ENCODE measurements at regions not wholly inside any gene's neighbourhood (a gene's known extent, or its start where the extent isn't known, plus 50 kb on each side); places are given as distances from the start of the nearest gene placed in this dataset.

GRCh38 chrX:40164751-40165150, 67.0 kb upstream of the BCOR start:
- ChIA-PET POLR2A (no interaction called here), CTCF (no interaction called here)

- ChIA-PET CTCF (interaction anchor here (2.3 kb wide), 1 partner anchor 11 kb away, joined by 7 read pairs; no protein-coding TSS in a partner anchor), POLR2A (no interaction called here)
These were observed 60.4 kb upstream of the BCOR start for GRCh38 chrX:40158036-40158706.

DNA sequence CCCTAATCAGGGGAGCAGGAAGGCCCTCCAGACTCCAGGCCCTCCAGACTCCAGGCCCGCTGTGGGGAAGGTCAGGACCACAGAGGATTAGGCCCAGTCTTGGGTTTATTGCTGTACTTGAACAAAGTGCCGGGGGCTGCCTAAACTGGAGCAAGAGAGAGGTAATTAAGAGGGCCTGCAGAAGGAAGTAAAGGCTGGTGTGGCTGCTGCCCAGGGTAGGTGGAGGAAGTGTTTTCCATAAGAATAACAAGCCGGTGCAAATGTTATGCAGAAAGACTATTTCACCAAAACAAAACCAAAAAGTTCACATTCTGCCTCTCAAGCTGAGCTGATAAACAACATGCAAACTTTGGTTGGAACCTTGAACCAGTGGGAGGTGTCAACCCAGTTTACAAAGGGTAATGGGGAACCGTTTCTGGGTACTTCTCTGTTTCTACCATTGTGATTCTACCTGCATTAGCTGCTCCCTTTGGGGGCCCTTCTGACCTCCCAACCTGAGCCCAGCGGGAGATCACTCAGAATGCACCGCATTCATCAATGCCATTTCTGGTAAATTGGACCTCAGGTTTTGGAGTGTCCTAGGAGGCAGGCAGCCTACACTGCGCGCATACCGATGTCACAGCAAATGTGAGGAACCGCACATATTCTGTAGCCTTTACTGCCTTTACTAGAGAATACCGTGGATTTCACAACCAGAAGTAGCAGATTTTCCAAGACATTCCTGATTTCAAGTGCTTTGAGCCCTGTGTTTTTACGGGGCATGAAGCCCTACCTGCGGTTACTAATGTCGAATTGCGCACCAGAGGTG, 59.7 kb upstream of the BCOR start:
- CTCF ChIA-PET: interaction anchor here (2.3 kb wide), 1 partner anchor 12 kb away, joined by 7 read pairs; no protein-coding TSS in a partner anchor
- POLR2A ChIA-PET: interaction anchor here (0.6 kb wide), 1 partner anchor 143 kb away, joined by 3 read pairs; no protein-coding TSS in a partner anchor

DNA sequence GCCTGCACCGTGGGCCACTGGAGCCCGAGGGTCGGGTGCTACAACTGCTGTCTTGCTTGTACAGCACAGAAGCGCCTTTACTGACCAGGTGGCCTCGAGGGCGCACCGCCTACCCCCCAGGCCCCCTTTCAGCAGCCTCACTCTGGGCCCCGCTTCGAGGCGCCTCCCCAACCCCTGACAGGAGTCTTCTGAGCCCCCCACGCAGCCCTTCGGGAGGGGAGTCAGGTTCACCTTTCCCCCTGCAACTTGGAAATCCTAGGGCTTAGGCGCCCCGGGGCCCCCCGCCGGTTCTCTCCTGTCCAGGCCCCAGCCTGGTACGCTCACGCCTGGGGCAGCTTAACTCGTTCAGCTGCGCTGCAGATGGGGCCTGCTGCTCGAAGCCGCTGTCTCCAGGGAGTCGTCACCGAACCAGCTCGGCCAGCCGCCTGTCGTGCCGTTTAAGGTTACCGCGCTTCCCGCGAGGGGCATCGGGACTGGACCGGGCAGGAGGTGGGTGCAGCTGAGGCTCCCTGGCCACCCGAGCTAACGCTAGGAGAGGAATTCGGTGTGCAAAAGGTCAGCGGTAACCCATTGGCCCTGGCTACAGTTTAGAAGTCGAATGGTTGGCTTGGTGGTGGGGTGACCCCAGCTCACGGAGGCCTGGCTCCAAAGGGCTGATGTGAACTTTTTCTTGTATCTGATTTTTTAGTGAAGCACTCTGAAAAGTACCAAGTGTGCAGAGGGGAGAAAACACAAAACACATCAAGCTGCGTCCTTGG, 58.9 kb upstream of the BCOR start:
- CTCF ChIA-PET: interaction anchor here (0.6 to 2.3 kb wide), 2 partner anchors 12 to 115 kb away, joined by 3 to 7 read pairs; no protein-coding TSS in a partner anchor
- POLR2A ChIA-PET: interaction anchor here (0.6 kb wide), 1 partner anchor 142 kb away, joined by 3 read pairs; no protein-coding TSS in a partner anchor

GRCh38 chrX:40155589-40156469, 58.1 kb upstream of the BCOR start:
- ChIA-PET POLR2A (no interaction called here), CTCF (interaction anchor here (2.3 kb wide), 1 partner anchor 13 kb away, joined by 7 read pairs; no protein-coding TSS in a partner anchor)

DNA sequence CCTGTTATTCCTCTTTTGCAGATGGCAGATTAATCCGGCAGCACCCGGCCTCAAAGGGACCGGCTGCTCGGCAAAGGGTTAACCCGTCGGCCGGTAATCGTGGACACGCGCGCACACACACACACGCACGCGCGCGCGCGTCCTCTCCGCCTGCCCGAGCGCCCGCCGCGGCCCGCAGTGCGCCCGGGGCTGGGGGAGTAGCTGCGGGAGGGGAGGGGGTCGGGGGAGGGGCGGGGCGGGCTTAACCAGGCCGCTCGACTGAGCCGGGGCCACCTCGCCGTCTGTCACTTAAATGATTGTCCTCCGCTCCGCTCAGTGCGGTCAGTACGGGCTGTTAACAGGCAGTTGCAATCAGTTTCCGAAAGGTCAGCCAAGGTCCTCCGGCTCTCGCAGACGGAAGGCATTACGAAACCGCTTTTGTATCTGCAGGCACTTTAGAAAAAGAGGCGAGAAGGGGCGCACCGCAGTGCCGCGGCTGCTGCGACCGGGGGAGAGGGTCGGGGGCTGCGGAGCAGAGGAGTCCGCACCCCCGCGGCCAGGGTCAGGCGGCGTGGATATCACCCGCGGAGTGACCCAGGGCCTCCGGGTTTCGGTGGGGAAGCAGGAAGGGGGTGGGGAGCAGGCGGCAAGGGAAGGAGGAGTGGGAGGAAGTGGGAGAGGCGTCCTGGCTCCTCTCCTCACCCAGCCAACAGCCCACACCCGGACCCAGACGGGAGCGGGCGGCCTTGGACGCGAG, 57.3 kb upstream of the BCOR start:
- ChIA-PET POLR2A (no interaction called here), CTCF (no interaction called here)

DNA sequence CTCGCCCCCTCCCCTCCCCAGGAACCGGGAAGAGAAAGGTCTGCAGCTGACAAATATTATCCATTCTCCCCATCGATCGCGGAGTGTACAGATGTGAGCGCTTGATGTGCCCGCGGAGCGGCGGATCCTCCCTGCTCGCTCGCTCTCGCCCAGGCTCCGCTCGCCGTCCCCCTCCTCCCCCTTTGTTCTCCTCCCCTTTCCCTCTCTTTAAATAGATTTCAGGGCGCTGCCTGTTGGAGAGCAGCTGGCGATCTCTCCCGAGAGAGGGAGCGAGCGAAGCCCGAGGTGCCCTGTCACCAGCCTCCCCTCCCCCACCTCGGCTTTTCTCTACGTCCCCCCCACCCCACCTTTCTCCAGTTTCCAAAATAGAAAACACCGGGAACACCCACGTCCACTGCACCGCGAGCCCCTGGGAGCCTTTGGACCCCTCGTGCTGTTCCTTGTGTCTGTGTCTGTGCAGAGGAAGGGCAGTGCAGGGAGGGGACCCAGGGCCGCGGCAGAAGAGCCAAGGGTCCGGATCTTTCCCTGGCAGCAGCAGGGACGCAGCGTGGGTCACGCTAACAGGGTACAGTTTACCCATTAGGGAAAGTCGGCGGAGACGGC, 56.6 kb upstream of the BCOR start:
- POLR2A ChIA-PET: interaction anchor here (1.1 kb wide), 1 partner anchor 18 kb away, joined by 3 read pairs; no protein-coding TSS in a partner anchor
- CTCF ChIA-PET: no interaction called here

DNA sequence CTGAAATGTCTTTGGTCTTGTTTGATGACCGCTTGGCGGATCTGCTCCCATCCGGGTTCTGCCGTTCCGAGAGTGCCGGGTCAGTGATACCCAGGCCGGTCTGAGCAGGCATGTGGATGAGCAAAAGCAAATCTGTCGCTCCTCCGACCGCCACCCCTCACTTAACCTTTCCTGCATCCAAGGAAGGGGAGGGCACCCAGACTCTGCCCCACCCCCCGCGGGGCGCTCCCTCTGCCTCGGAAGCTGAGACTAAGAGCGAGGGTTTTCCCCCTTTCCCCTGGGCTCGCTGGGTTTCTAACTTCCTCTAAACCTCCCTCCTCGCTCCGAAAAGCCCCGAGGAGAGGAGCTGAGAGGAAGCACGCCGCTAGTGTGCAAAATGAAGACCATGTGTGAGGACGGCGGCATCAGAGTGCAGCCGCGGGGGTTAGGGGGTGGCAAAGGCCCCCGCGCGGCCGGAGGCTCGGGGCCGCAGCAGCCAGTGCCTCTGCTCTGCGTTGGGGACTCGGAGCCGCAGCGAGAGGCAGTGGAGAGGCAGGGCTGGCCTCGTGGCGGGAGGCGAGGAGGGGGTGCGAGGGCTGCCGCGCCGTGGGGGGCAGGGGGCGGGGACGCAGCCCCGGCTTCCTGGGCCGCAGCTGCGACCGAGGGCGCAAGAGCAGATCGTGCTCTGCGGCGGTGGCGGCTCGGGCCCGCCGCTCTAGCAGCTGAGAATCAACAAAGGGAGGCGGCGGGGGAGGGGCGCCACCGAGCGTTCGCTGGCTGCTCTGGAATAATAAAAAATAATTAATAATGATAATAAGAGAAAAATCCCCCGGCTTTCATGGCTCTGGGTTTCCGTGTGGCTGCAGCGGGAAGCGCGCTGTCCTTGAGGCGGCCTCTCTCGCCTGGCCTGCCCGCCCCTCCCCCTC, 55.8 kb upstream of the BCOR start:
- POLR2A ChIA-PET: interaction anchor here (1.1 to 1.2 kb wide), 3 partner anchors 19 to 56 kb away, joined by 3 read pairs; partner anchors contain the start of gene BCOR
- CTCF ChIA-PET: interaction anchor here (0.9 to 1.2 kb wide), 4 partner anchors 23 to 111 kb away, joined by 3 to 4 read pairs (median 3); no protein-coding TSS in a partner anchor

DNA sequence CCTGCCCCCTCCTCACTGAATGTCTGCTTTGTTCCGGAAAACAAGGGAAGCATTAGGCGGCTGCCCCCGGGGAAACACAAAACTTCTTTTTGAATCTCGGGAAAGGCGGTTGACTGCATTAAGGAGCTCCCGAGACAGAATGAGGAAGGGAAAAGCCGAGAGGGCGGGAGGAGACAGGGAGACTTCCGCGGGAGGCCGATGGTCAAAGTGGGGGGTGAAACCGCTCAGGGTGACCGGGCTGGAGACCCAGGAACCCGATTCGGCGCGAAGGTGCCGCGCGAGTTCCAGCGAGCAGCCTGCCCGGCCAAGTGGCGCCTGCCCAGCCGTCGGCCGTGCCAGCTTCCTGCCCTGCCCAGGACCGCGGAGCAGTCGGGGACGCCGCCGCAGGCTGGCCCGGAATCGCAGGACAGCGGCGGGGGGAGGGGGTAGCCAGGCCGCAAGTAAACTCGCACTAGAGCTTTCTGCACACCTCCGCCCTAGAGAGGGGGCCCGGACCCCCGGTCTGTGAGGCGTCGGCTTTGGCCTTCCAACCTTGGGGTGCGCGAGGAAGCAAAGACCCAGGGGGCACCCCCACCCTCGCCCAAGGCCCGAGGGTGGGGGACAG, 55.1 kb upstream of the BCOR start:
- CTCF ChIA-PET: interaction anchor here (0.9 to 1.2 kb wide), 4 partner anchors 24 to 112 kb away, joined by 3 to 4 read pairs (median 3); no protein-coding TSS in a partner anchor
- POLR2A ChIA-PET: interaction anchor here (1.1 to 1.2 kb wide), 2 partner anchors 24 to 55 kb away, joined by 3 read pairs; partner anchors contain the start of gene BCOR

GRCh38 chrX:40152173-40152711, 54.5 kb upstream of the BCOR start:
- POLR2A ChIA-PET: interaction anchor here (1.1 kb wide), 1 partner anchor 55 kb away, joined by 3 read pairs; the partner anchor contains the start of gene BCOR
- CTCF ChIA-PET: interaction anchor here (1.2 kb wide), 1 partner anchor 24 kb away, joined by 3 read pairs; no protein-coding TSS in a partner anchor

DNA sequence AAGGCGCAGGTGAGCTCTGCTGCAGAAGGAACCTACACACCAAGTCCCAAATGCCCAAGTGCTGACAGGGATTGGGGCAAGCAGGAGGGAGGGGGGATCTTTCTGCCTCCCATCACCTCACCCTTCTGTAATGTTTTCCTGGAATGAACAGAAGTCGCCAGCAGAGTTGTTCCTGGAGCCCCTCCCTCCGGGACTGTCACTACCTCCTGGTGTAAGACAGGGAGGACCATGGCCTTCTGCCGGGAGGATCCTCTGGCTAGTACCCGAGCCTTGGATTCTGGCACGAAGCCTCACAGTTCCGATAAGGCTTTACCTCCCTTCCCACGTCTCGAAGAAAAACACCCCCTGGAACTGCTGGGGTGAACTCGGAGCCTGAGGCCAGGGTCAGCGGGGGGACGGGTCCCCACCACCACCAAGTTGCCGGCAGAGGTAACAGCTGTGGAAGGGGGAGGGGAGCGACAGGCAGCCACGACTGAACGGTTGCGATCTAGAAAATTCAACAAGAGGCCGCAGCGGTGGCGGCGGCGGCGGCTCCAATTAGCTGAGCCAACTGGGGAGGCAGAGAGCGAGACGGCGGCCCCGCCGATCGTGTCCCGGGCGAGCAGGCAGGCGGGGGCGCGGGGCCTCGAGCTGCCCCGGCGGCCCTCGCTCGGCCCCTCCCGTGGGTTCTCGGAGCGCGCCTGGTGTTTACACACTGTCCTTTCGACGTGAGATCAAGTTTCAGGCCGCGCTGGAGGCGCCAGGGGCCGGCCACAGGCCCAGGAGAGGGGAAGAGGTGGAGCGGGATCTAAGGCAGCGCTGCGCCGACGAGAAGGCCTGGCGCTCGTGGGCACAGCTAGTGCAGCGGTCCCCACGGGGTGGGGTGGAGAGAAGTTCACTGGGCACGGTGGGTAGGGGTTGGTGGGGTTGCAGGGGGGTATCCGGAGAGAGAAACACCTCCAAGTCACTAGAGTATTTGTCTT, 53.7 kb upstream of the BCOR start:
- CTCF ChIA-PET: no interaction called here

GRCh38 chrX:40150503-40150902, 52.7 kb upstream of the BCOR start:
- CTCF ChIA-PET: no interaction called here

More for the DNA sequence above, 53.7 kb upstream of the BCOR start:
- POLR2A ChIA-PET: no interaction called here

GRCh38 chrX:40149286-40150175, 51.8 kb upstream of the BCOR start:
- CTCF ChIA-PET: no interaction called here
- POLR2A ChIA-PET: interaction anchor here (0.8 kb wide), 1 partner anchor 40 kb away, joined by 4 read pairs; no protein-coding TSS in a partner anchor

More at GRCh38 chrX:40150503-40150902, 52.7 kb upstream of the BCOR start:
- POLR2A ChIA-PET: no interaction called here
